ENCODE measurements at regions not wholly inside any gene's neighbourhood (a gene's known extent, or its start where the extent isn't known, plus 50 kb on each side); places are given as distances from the start of the nearest gene placed in this dataset.
A peak's percentile ranks its signal among the peaks of the same experiment; 100 is the strongest.

GRCh38 chr6:90669846-90670245 lies 83.0 kb upstream of the MAP3K7 start:
- ATAC-seq (ENCODE audit: insufficient read depth, low FRiP score) (no peak), DNase-seq (no peak)
- Histone ChIP-seq H3K4me1 (ENCODE audit: control insufficient read depth in 5 of 5, insufficient read depth in 5 of 5, low read length in 5 of 5) (no peaks in the 10 kb centered on the region), H3K4me3 (no peak overlapping the region), H3K9me3 (ENCODE audit: control insufficient read depth in 4 of 4, insufficient read depth in 3 of 4, low read length in 3 of 4) (no peaks in the 10 kb centered on the region), H3K36me3 (ENCODE audit: control insufficient read depth in 4 of 4, insufficient read depth in 4 of 4, low read length in 4 of 4) (no peaks in the 10 kb centered on the region), H3K9ac (ENCODE audit: insufficient read depth in 1 of 2, low read length in 2 of 2) (no peak overlapping the region), H3K27ac (ENCODE audit: low read depth in 1 of 2, low read length in 1 of 2) (no peak overlapping the region), H3K27me3 (ENCODE audit: control insufficient read depth in 3 of 3, insufficient read depth in 3 of 3, low read length in 2 of 3) (no peaks in the 10 kb centered on the region)
- 74 to 88% methylated on average over 1 of the region's 1 CpG for WGBS, 2 donors
- no peak for TF ChIP-seq CTCF (IDR thresholded peaks at IDR 0.05; ENCODE audit: control extremely low read depth, extremely low read depth)

DNA sequence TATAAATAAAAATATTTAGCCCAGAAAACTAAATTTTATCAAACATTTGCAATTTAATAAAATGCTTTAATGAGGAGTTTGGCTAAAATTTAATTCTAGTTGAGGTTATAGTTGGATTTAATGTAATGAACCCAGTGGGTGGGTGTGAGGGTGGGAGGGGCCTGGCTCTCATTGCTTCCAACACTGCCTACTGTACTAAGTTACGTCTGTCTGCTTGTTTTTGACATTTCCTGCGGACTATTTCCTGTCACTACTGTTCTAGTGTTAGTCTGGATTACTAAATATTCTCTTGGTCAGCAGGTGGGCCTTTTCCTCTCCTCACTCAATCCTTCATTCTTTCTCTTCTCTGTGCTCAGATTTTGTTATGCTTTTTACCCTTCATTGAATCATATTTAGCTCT lies 82.5 kb upstream of the MAP3K7 start:
- H3K4me3 ChIP-seq, result no peak overlapping the region
- no peaks in the 10 kb centered on the region for H3K9me3 ChIP-seq (ENCODE audit: control insufficient read depth in 4 of 4, insufficient read depth in 3 of 4, low read length in 3 of 4)
- no peak overlapping the region for H3K9ac ChIP-seq (ENCODE audit: insufficient read depth in 1 of 2, low read length in 2 of 2)
- DNase-seq (peak in 2 of 3 donors; percentile 27 to 44), ATAC-seq (ENCODE audit: insufficient read depth, low FRiP score) (no peak)
- no peak overlapping the region for H3K27ac ChIP-seq (ENCODE audit: low read depth in 1 of 2, low read length in 1 of 2)
- no peaks in the 10 kb centered on the region for H3K4me1 ChIP-seq (ENCODE audit: control insufficient read depth in 5 of 5, insufficient read depth in 5 of 5, low read length in 5 of 5)
- H3K36me3 ChIP-seq (ENCODE audit: control insufficient read depth in 4 of 4, insufficient read depth in 4 of 4, low read length in 4 of 4), result no peaks in the 10 kb centered on the region
- no peaks in the 10 kb centered on the region for H3K27me3 ChIP-seq (ENCODE audit: control insufficient read depth in 3 of 3, insufficient read depth in 3 of 3, low read length in 2 of 3)
- WGBS, 2 donors, result 17 to 48% methylated on average over 2 of the region's 2 CpGs
- no peak for TF ChIP-seq CTCF (IDR thresholded peaks at IDR 0.05; ENCODE audit: control extremely low read depth, extremely low read depth)

- Histone ChIP-seq H3K27me3 (ENCODE audit: control insufficient read depth in 3 of 3, insufficient read depth in 3 of 3, low read length in 2 of 3) (no peaks in the 10 kb centered on the region), H3K27ac (ENCODE audit: low read depth in 1 of 2, low read length in 1 of 2) (no peak overlapping the region), H3K4me3 (no peak overlapping the region), H3K9me3 (ENCODE audit: control insufficient read depth in 4 of 4, insufficient read depth in 3 of 4, low read length in 3 of 4) (peaks cover 0 to 2% (median under 1%) of the 10 kb centered on the region in 4 donors), H3K36me3 (ENCODE audit: control insufficient read depth in 4 of 4, insufficient read depth in 4 of 4, low read length in 4 of 4) (no peaks in the 10 kb centered on the region), H3K9ac (ENCODE audit: insufficient read depth in 1 of 2, low read length in 2 of 2) (no peak overlapping the region), H3K4me1 (ENCODE audit: control insufficient read depth in 5 of 5, insufficient read depth in 5 of 5, low read length in 5 of 5) (no peaks in the 10 kb centered on the region)
- ATAC-seq (ENCODE audit: insufficient read depth, low FRiP score) (no peak), DNase-seq (no peak)
- no peak for TF ChIP-seq CTCF (IDR thresholded peaks at IDR 0.05; ENCODE audit: control extremely low read depth, extremely low read depth)
Measured at GRCh38 chr6:90668141-90668540, 81.3 kb upstream of the MAP3K7 start.

DNA sequence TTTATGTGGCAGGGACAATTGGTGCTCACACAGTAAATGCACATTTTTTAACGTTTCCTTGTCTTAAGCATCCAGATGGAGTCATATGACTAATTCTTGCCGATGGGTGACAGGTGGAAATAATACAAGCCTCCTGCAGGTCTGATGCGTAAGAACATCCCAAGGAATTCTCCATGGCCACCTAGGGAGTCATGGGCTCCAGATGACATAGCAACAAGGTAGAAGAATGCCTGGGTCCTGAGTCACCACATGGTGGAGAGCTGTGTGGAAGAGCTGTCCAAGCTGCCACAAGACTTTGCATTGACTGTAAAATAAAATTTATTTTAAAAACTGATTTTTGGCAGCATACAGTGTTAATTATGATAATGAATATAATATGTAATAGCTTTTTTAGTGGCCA lies 77.0 kb upstream of the MAP3K7 start:
- Histone ChIP-seq H3K4me3 (no peak overlapping the region), H3K27me3 (ENCODE audit: control insufficient read depth in 3 of 3, insufficient read depth in 3 of 3, low read length in 2 of 3) (no peaks in the 10 kb centered on the region), H3K9me3 (ENCODE audit: control insufficient read depth in 4 of 4, insufficient read depth in 3 of 4, low read length in 3 of 4) (peaks cover 0 to 6% (median 2%) of the 10 kb centered on the region in 4 donors), H3K27ac (ENCODE audit: low read depth in 1 of 2, low read length in 1 of 2) (no peak overlapping the region), H3K4me1 (ENCODE audit: control insufficient read depth in 5 of 5, insufficient read depth in 5 of 5, low read length in 5 of 5) (no peaks in the 10 kb centered on the region), H3K36me3 (ENCODE audit: control insufficient read depth in 4 of 4, insufficient read depth in 4 of 4, low read length in 4 of 4) (no peaks in the 10 kb centered on the region), H3K9ac (ENCODE audit: insufficient read depth in 1 of 2, low read length in 2 of 2) (no peak overlapping the region)
- no peak for TF ChIP-seq CTCF (IDR thresholded peaks at IDR 0.05; ENCODE audit: control extremely low read depth, extremely low read depth)
- 91 to 94% methylated on average over 3 of the region's 3 CpGs for whole genome bisulfite sequencing, 2 donors
- DNase-seq (no peak), ATAC-seq (ENCODE audit: insufficient read depth, low FRiP score) (no peak)

All from lung (tissue), 11 donors.